M059J (cell line): ENCODE measurements at regions not wholly inside any gene's neighbourhood (a gene's known extent, or its start where the extent isn't known, plus 50 kb on each side); places are given as distances from the start of the nearest gene placed in this dataset.

Experiments used
- DNase-seq: peaks from one replicate; pipeline ENCODE4 v3.0.0-alpha.2; 2012; ENCODE audit warnings: low read depth

- DNase-seq, result no peak
These were observed 112.0 kb downstream of the TMCO5A start for GRCh38 chr15:38046257-38047051.

- DNase-seq, result no peak
These were observed 113.6 kb downstream of the TMCO5A start for GRCh38 chr15:38048001-38048455.

- DNase-seq, result no peak
These were observed 115.5 kb downstream of the TMCO5A start for GRCh38 chr15:38049891-38050290.

- DNase-seq, result peak; percentile 29
These were observed 116.3 kb downstream of the TMCO5A start for GRCh38 chr15:38050529-38051448.

- no peak for DNase-seq
These were observed 118.8 kb downstream of the TMCO5A start for GRCh38 chr15:38053205-38053604.

DNA sequence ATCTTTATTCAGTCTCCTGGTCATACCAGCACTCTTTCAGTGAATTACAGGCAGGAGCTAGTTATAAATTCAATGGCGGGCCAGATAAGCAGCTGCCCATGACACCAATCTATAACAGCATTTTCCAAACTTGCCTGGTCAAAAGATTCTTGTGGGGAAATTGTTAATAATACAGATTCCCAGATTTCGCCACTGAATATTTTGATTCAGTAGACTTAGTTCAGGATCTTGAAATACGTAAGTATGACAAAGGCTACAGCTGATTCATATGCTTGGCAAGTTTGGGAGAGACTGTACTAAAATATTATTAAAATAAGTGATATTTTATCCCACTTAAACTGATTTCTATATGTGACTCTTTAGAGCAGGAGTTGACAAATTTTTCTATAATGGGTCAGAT lies 119.3 kb downstream of the TMCO5A start:
- no peak for DNase-seq

DNA sequence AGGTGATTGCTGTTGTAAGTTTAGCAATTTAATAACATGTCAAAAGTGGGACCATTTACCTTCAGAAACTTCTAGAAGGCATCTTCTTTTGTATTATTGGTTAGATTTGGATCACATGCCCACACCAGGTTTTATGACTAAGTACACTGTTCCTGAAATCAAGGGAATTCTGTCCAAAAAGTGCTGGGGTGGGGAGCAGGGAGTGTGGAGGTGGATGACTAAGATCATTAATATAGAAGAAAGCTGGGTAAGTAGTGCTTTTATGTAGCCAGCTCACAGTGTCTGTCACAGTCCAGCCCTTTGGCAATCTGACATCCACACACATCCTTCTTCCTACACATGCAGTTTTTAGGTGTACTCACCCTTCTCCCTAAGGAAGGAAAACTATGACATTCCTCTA lies 120.0 kb downstream of the TMCO5A start:
- DNase-seq, result peak; percentile 33

GRCh38 chr15:38058596-38059075 lies 124.2 kb downstream of the TMCO5A start:
- no peak for DNase-seq

GRCh38 chr15:38059665-38060064 lies 125.2 kb downstream of the TMCO5A start:
- DNase-seq, result no peak

DNA sequence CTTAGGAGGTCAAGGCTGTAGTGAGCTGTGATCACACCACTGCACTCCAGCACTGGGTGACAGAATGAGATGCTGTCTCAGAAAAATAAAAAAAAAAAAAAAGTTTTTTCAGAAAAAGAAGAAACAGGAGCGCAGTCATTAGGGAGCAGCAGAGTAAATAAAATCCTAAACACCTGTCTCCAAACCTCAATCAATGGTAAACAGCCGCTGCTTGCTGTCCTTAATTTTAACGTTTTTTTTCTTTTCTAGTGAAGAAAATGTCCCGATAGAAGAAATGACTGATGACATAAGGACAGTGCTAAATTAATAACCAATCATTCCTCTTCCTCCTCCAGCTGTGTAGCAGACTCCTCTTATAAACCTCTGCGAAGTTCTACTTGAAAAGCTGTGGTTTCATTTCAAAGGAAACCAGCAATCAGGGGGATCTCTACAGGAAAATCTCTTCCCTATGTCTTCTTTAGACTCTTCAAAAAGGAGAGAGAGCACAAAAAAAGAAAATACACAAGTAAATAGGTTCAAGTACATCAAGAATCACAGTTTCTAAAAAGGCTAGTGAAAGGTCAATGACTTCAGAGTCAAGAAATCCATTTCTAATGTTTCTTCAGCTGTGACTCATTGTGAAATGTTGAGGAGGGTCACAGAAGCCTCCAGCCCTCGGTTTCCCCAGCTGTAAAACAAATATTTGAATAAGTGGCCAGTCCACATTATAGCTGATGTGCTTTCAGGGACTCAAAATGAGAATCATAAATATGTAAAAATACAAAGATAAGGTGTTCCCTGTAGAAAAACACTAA lies 127.6 kb downstream of the TMCO5A start:
- DNase-seq, result no peak

- no peak for DNase-seq
These were observed 128.3 kb downstream of the TMCO5A start for GRCh38 chr15:38062696-38063095.

GRCh38 chr15:38065721-38066345 lies 131.4 kb downstream of the TMCO5A start:
- DNase-seq, result no peak

GRCh38 chr15:38066612-38067011 lies 132.2 kb downstream of the TMCO5A start:
- no peak for DNase-seq

- peak; percentile 60 for DNase-seq
These were observed 134.4 kb downstream of the TMCO5A start for GRCh38 chr15:38068626-38069391.

DNA sequence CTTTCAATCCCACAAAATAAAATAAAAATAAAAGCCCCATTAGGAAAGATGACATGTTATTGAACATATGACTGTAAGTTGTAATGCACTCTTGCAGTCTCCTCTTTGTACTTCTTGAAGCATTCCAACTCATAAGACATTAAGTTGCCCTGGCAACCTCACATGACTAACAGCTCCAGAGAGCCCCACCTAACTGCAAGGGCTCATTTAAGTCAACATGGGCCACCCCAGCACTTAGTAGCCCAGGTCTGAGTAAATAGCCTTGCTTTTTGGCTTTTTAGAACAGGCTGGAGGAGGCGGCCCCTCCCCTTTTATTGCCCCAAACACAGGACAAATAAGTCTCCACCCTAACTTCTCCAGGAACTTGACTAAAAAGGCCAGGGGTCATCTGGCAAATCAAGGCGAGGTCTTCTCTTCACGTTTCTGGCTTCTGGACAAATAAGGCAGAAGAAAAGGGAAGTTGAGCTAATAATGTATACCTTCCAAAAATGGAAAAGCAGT lies 135.1 kb downstream of the TMCO5A start:
- DNase-seq, result peak; percentile 80

DNA sequence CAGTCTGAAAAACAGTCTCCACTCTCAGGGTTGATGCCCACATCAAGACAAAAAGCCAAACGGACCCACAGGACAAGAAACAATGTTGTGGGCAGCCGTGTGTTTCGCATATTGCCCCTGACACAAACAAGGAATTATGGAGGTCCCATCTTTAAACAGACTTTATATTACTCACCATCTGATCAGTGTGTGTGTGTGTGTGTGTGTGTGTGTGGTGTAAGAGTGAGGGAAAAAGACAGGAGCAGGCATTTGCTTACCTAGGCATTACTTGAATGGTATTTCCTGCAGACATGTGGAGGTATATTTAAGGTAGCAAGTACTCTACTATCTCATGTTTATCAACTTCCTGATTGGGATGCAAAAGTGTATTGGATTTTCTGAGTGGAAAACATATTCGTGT lies 136.3 kb downstream of the TMCO5A start:
- no peak for DNase-seq

DNA sequence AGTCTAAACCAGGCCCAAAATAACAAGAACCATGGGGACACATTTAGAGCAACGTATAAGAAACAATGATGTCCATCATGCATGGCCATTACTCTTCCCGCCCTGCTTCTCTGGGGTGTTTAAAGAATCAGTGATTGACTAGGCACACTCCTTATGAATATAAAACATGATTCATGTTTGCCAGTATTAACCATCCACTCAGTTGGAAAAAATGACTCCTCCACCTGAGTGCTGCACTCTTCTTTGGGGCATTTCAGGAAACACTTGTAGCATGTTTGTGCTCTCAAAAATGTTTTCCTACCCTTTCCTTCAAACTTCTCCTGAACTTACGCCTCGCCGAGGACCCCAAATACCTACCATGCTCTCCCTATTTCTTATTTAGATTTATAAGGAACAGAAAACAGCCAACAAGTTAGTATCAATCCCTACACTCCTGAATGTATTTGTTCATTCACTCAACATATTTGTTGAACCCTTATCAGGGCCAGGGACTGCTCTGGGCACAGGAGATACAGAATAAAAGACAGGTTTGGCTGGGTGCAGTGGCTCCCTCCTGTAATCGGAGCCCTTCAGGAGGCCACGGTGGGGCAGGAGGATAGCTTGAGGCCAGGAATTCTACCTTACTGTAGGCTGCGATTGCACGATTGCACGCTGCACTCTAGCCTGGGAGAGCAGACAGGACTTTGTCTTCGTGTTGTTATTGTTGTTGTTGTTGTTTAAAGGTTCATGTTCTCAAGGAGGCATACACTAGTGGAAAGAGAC lies 137.0 kb downstream of the TMCO5A start:
- no peak for DNase-seq

DNA sequence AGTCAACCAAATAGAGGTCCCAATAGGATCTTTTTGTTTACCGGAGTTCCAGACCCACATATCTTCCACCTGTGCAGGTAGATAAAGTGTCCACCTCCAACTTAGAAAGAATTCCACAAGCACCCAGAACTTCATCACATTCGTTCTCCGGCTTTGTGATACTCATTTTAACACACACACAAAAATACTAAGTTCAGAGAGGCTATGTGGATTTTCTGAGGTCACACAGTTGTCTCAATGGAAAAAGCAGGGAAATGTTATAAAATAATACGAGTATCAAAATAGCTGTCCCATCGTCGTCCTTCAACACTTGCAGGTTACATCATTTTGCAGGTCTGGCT lies 137.5 kb downstream of the TMCO5A start:
- DNase-seq, result no peak

DNA sequence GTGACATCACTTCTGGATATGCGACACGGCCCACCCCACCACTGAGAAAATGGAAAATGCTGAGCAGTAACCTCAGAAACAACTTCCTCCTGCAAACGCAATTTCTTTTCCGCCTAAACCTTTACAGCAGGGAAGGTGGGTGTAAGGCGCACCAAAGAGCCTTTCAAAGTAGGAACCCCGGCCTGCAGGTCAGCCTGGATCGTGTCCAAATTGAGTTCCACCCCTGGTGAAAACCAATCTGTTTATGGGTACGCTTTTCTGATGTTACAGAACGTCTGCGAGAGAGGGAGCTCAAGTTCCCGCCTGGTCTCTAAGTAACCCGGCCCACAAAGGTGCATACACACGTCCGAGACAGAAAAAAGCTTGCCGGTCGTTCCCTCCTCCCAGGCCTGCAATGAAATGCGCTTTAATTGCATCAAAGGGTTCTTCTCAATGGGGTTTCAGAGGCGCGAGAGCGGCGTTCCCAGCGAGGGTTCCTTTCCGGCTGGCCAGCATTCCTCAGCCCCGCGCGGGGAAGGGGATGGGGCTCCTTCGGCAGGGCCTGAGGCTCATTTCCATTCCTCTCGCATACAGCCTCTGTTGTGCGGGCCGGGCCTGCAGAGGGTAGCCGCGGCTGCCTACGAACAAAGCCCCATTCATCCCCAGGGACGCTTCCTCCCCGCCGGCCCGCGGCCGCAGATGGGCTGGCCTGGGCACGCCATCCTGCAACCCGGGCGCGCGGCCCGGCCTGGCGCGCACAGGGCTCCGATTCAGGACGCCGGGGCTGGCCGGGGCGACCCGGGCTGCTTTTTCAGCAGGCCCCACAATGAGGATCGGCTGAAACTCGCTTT lies 138.1 kb downstream of the TMCO5A start:
- DNase-seq, result peak; percentile 81
